Natural killer cell treated with Interleukin-12 subunit alpha and Interleukin-12 subunit beta and Interleukin-15 and Interleukin-18, amount 100 ng/mL, for 72 hours (primary cell): ENCODE measurements at regions not wholly inside any gene's neighbourhood (a gene's known extent, or its start where the extent isn't known, plus 50 kb on each side); places are given as distances from the start of the nearest gene placed in this dataset.

Experiments used
- ATAC-seq, 2 donors: fragments of 150-1000 bp; cut with Tn5 transposase in 1 of 2; sonication (Bioruptor Pico), chemical (Tn5 transposase) in 1 of 2; 2 replicates each; pipeline ENCODE4 v1.10.0; 2021
- DNase-seq: peaks from one replicate; pipeline ENCODE4 v3.0.0; 2022; ENCODE audit warnings: low spot score
- H3K27ac Mint-ChIP-seq, 2 donors: 1 replicate in 1 of 2; 2 replicates in 1 of 2; pipeline ENCODE4 v1.8.0; 2022; ENCODE audit warnings: mixed read lengths in 2 of 2, mild to moderate bottlenecking in 1 of 2, moderate library complexity in 1 of 2
- H3K27me3 Mint-ChIP-seq, 2 donors: 1 replicate in 1 of 2; 2 replicates in 1 of 2; pipeline ENCODE4 v1.8.0; 2022; ENCODE audit warnings: mixed read lengths in 2 of 2
- H3K36me3 Mint-ChIP-seq: one replicate; pipeline ENCODE4 v1.8.0; 2022; ENCODE audit warnings: mixed read lengths
- H3K4me1 Mint-ChIP-seq, 2 donors: 1 replicate in 1 of 2; 2 replicates in 1 of 2; pipeline ENCODE4 v1.8.0; 2022; ENCODE audit warnings: low read depth in 2 of 2, mixed read lengths in 2 of 2, mild to moderate bottlenecking in 1 of 2
- H3K4me3 Mint-ChIP-seq: one replicate; pipeline ENCODE4 v1.8.0; 2022; ENCODE audit warnings: mixed read lengths
- H3K9me3 Mint-ChIP-seq: 2 replicates; pipeline ENCODE4 v1.8.0; 2022; ENCODE audit warnings: mixed read lengths

GRCh38 chr6:137652961-137653705, 158.9 kb upstream of the OLIG3 start:
- Mint-ChIP-seq H3K27me3 (peaks cover 3 to 21% of the 10 kb centered on the region in 2 donors), H3K9me3 (peaks cover 4% of the 10 kb centered on the region), H3K4me1 (no peaks in the 10 kb centered on the region), H3K27ac (no peak overlapping the region), H3K4me3 (no peak overlapping the region), H3K36me3 (peaks cover 12% of the 10 kb centered on the region)
- no peak for DNase-seq
- no peak for ATAC-seq

GRCh38 chr6:137653706-137654059, 159.5 kb upstream of the OLIG3 start:
- Mint-ChIP-seq H3K27me3 (peaks cover 0 to 19% of the 10 kb centered on the region in 2 donors), H3K4me3 (no peak overlapping the region)
- DNase-seq = no peak

GRCh38 chr6:137654365-137654981, 160.3 kb upstream of the OLIG3 start:
- H3K36me3 Mint-ChIP-seq = peaks cover 12% of the 10 kb centered on the region
- H3K4me1 Mint-ChIP-seq = no peaks in the 10 kb centered on the region
- H3K27me3 Mint-ChIP-seq = peaks cover 0 to 18% of the 10 kb centered on the region in 2 donors
- DNase-seq = no peak
- no peak for ATAC-seq
- no peak overlapping the region for H3K27ac Mint-ChIP-seq
- no peak overlapping the region for H3K4me3 Mint-ChIP-seq
- peaks cover 4% of the 10 kb centered on the region for H3K9me3 Mint-ChIP-seq

More at GRCh38 chr6:137653706-137654059, 159.5 kb upstream of the OLIG3 start:
- H3K36me3 Mint-ChIP-seq = peaks cover 12% of the 10 kb centered on the region
- ATAC-seq = no peak
- no peaks in the 10 kb centered on the region for H3K4me1 Mint-ChIP-seq
- H3K9me3 Mint-ChIP-seq = peaks cover 4% of the 10 kb centered on the region
- H3K27ac Mint-ChIP-seq = no peak overlapping the region

- DNase-seq = no peak
- H3K9me3 Mint-ChIP-seq = peaks cover 4% of the 10 kb centered on the region
Observed at GRCh38 chr6:137655291-137655690, 161.1 kb upstream of the OLIG3 start.

GRCh38 chr6:137656735-137657134, 162.5 kb upstream of the OLIG3 start:
- ATAC-seq = no peak
- peaks cover 0 to 12% of the 10 kb centered on the region in 2 donors for H3K27me3 Mint-ChIP-seq
- H3K27ac Mint-ChIP-seq = no peak overlapping the region
- peaks cover 0 to 2% of the 10 kb centered on the region in 2 donors for H3K4me1 Mint-ChIP-seq
- DNase-seq = no peak
- H3K36me3 Mint-ChIP-seq = peaks cover 12% of the 10 kb centered on the region
- H3K4me3 Mint-ChIP-seq = no peak overlapping the region
- peaks cover 4% of the 10 kb centered on the region for H3K9me3 Mint-ChIP-seq

More at GRCh38 chr6:137655291-137655690, 161.1 kb upstream of the OLIG3 start:
- H3K4me1 Mint-ChIP-seq = no peaks in the 10 kb centered on the region
- peaks cover 0 to 15% of the 10 kb centered on the region in 2 donors for H3K27me3 Mint-ChIP-seq
- no peak overlapping the region for H3K27ac Mint-ChIP-seq
- peaks cover 12% of the 10 kb centered on the region for H3K36me3 Mint-ChIP-seq
- H3K4me3 Mint-ChIP-seq = no peak overlapping the region
- ATAC-seq = no peak

GRCh38 chr6:137657351-137657911, 163.2 kb upstream of the OLIG3 start:
- Mint-ChIP-seq H3K27me3 (peaks cover 0 to 12% of the 10 kb centered on the region in 2 donors), H3K36me3 (peaks cover 12% of the 10 kb centered on the region), H3K9me3 (peaks cover 4% of the 10 kb centered on the region), H3K27ac (peak overlapping the region in 1 of 2 donors; percentile 28), H3K4me1 (peaks cover 0 to 6% of the 10 kb centered on the region in 2 donors), H3K4me3 (no peak overlapping the region)
- no peak for DNase-seq
- peak in 1 of 2 donors; percentile 67 for ATAC-seq

GRCh38 chr6:137658287-137658686, 164.1 kb upstream of the OLIG3 start:
- H3K9me3 Mint-ChIP-seq = peaks cover 4% of the 10 kb centered on the region
- no peak overlapping the region for H3K27ac Mint-ChIP-seq
- peaks cover 0 to 6% of the 10 kb centered on the region in 2 donors for H3K4me1 Mint-ChIP-seq
- no peak overlapping the region for H3K4me3 Mint-ChIP-seq
- peaks cover 0 to 12% of the 10 kb centered on the region in 2 donors for H3K27me3 Mint-ChIP-seq
- H3K36me3 Mint-ChIP-seq = peaks cover 11% of the 10 kb centered on the region
- DNase-seq = no peak
- no peak for ATAC-seq

- H3K27ac Mint-ChIP-seq = no peak overlapping the region
- H3K36me3 Mint-ChIP-seq = peaks cover 4% of the 10 kb centered on the region
- peaks cover 0 to 12% of the 10 kb centered on the region in 2 donors for H3K27me3 Mint-ChIP-seq
- ATAC-seq (no peak), DNase-seq (no peak)
- H3K4me3 Mint-ChIP-seq = no peak overlapping the region
- peaks cover 4% of the 10 kb centered on the region for H3K9me3 Mint-ChIP-seq
- peaks cover 0 to 6% of the 10 kb centered on the region in 2 donors for H3K4me1 Mint-ChIP-seq
Observed at GRCh38 chr6:137659871-137660270, 165.7 kb upstream of the OLIG3 start.

GRCh38 chr6:137660296-137660731, 166.1 kb upstream of the OLIG3 start:
- peaks cover 0 to 12% of the 10 kb centered on the region in 2 donors for H3K27me3 Mint-ChIP-seq
- H3K4me1 Mint-ChIP-seq = peaks cover 0 to 6% of the 10 kb centered on the region in 2 donors
- H3K4me3 Mint-ChIP-seq = no peak overlapping the region
- no peak for DNase-seq
- peaks cover 4% of the 10 kb centered on the region for H3K36me3 Mint-ChIP-seq
- peaks cover 4% of the 10 kb centered on the region for H3K9me3 Mint-ChIP-seq
- H3K27ac Mint-ChIP-seq = no peak overlapping the region
- ATAC-seq = no peak

- peaks cover 0 to 12% of the 10 kb centered on the region in 2 donors for H3K27me3 Mint-ChIP-seq
- H3K9me3 Mint-ChIP-seq = peaks cover 4% of the 10 kb centered on the region
- no peak overlapping the region for H3K27ac Mint-ChIP-seq
- ATAC-seq = no peak
- H3K36me3 Mint-ChIP-seq = peaks cover 4% of the 10 kb centered on the region
- H3K4me1 Mint-ChIP-seq = peaks cover 1 to 6% of the 10 kb centered on the region in 2 donors
- H3K4me3 Mint-ChIP-seq = no peak overlapping the region
- DNase-seq = no peak
Observed at GRCh38 chr6:137661601-137662000, 167.4 kb upstream of the OLIG3 start.

GRCh38 chr6:137664183-137664582, 170.0 kb upstream of the OLIG3 start:
- no peak overlapping the region for H3K4me3 Mint-ChIP-seq
- no peaks in the 10 kb centered on the region for H3K36me3 Mint-ChIP-seq
- H3K9me3 Mint-ChIP-seq = no peaks in the 10 kb centered on the region
- peaks cover 5 to 6% of the 10 kb centered on the region in 2 donors for H3K4me1 Mint-ChIP-seq
- ATAC-seq (no peak), DNase-seq (no peak)
- H3K27ac Mint-ChIP-seq = no peak overlapping the region
- H3K27me3 Mint-ChIP-seq = peaks cover 0 to 2% of the 10 kb centered on the region in 2 donors

- Mint-ChIP-seq H3K4me1 (peaks cover 5 to 6% of the 10 kb centered on the region in 2 donors), H3K9me3 (no peaks in the 10 kb centered on the region), H3K27me3 (peaks cover 6% of the 10 kb centered on the region in 2 donors), H3K36me3 (no peaks in the 10 kb centered on the region), H3K27ac (no peak overlapping the region), H3K4me3 (no peak overlapping the region)
- DNase-seq (no peak), ATAC-seq (no peak)
Observed at GRCh38 chr6:137665342-137665934, 171.2 kb upstream of the OLIG3 start.

GRCh38 chr6:137666202-137666774, 172.1 kb upstream of the OLIG3 start:
- DNase-seq (no peak), ATAC-seq (no peak)
- Mint-ChIP-seq H3K27ac (no peak overlapping the region), H3K4me1 (peaks cover 5 to 6% of the 10 kb centered on the region in 2 donors), H3K4me3 (peak overlapping the region; percentile 40), H3K27me3 (peaks cover 6 to 12% of the 10 kb centered on the region in 2 donors), H3K36me3 (no peaks in the 10 kb centered on the region), H3K9me3 (no peaks in the 10 kb centered on the region)
